Hepatic stellate cell (primary cell): ENCODE measurements at regions not wholly inside any gene's neighbourhood (a gene's known extent, or its start where the extent isn't known, plus 50 kb on each side); places are given as distances from the start of the nearest gene placed in this dataset.

Source experiments
- DNase-seq: peaks from one replicate; pipeline ENCODE4 v3.0.0; 2011; ENCODE audit warnings: low spot score

- DNase-seq, result no peak
These were observed 50.7 kb upstream of the ARRDC3 start for GRCh38 chr5:91433861-91434260.
